ENCODE measurements at regions not wholly inside any gene's neighbourhood (a gene's known extent, or its start where the extent isn't known, plus 50 kb on each side); places are given as distances from the start of the nearest gene placed in this dataset.

DNA sequence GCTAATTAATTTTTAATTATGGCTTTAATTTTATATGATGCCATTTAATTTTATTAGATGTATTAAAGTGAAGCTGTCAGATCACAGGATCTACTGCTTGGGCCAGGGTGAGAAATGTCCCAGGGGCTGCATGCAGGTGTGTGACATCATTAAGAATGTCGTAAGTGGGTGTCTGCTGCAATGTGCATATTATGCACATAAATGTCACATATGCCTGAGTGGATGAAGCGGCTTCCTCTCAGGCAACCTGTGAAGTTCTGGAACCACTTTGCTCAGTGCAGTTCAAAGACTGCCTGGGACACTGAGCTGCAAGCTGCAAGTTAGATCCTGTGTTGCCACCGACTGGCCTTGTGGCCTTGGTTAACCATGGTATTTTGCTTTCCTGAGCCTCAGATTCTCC, 355.0 kb downstream of the UQCRFS1 start:
- peaks cover 21% of the 10 kb centered on the region for H3K9me3 Mint-ChIP-seq

More for the DNA sequence above, 355.0 kb downstream of the UQCRFS1 start:
- DNase-seq (ENCODE audit: low spot score) = no peak
- H3K27me3 Mint-ChIP-seq (ENCODE audit: low read depth) = peaks cover 3% of the 10 kb centered on the region; the same call in 1 of the 2 replicates
- ChIA-PET POLR2A (no interaction called here), CTCF (interaction anchor here (1.0 to 3.6 kb wide), 3 partner anchors 21 to 131 kb away, joined by 6 to 15 read pairs (median 9); no protein-coding TSS in a partner anchor)
- H3K4me3 Mint-ChIP-seq = no peak overlapping the region
- peaks cover 15% of the 10 kb centered on the region for H3K36me3 Mint-ChIP-seq
- H3K4me1 Mint-ChIP-seq = no peaks in the 10 kb centered on the region
- TF ChIP-seq IRF2 (CRISPR knock-in tag; IDR thresholded peaks at IDR 0.05; ENCODE audit: borderline replicate concordance, low read depth) (no peak), ZNF671 (CRISPR knock-in tag; IDR thresholded peaks at IDR 0.05) (no peak), CBFB (CRISPR knock-in tag; IDR thresholded peaks at IDR 0.05; ENCODE audit: low read depth) (no peak), KAT7 (CRISPR knock-in tag; IDR thresholded peaks at IDR 0.05; ENCODE audit: borderline replicate concordance) (no peak), GABPB1 (CRISPR knock-in tag; IDR thresholded peaks at IDR 0.05) (no peak), SOX15 (CRISPR knock-in tag; IDR thresholded peaks at IDR 0.05) (no peak), CTCF (IDR thresholded peaks at IDR 0.05) (no peak), RELA (CRISPR knock-in tag; IDR thresholded peaks at IDR 0.05; ENCODE audit: borderline replicate concordance) (no peak)
- TF ChIP-seq, protein P1, sequence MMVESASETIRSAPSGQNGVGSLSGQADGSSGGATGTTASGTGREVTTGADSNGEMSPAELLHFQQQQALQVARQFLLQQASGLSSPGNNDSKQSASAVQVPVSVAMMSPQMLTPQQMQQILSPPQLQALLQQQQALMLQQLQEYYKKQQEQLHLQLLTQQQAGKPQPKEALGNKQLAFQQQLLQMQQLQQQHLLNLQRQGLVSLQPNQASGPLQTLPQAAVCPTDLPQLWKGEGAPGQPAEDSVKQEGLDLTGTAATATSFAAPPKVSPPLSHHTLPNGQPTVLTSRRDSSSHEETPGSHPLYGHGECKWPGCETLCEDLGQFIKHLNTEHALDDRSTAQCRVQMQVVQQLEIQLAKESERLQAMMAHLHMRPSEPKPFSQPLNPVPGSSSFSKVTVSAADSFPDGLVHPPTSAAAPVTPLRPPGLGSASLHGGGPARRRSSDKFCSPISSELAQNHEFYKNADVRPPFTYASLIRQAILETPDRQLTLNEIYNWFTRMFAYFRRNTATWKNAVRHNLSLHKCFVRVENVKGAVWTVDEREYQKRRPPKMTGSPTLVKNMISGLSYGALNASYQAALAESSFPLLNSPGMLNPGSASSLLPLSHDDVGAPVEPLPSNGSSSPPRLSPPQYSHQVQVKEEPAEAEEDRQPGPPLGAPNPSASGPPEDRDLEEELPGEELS (CRISPR knock-in tag; IDR thresholded peaks at IDR 0.05) = no peak
- TF ChIP-seq, protein P2, sequence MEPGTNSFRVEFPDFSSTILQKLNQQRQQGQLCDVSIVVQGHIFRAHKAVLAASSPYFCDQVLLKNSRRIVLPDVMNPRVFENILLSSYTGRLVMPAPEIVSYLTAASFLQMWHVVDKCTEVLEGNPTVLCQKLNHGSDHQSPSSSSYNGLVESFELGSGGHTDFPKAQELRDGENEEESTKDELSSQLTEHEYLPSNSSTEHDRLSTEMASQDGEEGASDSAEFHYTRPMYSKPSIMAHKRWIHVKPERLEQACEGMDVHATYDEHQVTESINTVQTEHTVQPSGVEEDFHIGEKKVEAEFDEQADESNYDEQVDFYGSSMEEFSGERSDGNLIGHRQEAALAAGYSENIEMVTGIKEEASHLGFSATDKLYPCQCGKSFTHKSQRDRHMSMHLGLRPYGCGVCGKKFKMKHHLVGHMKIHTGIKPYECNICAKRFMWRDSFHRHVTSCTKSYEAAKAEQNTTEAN (CRISPR knock-in tag; IDR thresholded peaks at IDR 0.05) = no peak
- TF ChIP-seq, protein P3, sequence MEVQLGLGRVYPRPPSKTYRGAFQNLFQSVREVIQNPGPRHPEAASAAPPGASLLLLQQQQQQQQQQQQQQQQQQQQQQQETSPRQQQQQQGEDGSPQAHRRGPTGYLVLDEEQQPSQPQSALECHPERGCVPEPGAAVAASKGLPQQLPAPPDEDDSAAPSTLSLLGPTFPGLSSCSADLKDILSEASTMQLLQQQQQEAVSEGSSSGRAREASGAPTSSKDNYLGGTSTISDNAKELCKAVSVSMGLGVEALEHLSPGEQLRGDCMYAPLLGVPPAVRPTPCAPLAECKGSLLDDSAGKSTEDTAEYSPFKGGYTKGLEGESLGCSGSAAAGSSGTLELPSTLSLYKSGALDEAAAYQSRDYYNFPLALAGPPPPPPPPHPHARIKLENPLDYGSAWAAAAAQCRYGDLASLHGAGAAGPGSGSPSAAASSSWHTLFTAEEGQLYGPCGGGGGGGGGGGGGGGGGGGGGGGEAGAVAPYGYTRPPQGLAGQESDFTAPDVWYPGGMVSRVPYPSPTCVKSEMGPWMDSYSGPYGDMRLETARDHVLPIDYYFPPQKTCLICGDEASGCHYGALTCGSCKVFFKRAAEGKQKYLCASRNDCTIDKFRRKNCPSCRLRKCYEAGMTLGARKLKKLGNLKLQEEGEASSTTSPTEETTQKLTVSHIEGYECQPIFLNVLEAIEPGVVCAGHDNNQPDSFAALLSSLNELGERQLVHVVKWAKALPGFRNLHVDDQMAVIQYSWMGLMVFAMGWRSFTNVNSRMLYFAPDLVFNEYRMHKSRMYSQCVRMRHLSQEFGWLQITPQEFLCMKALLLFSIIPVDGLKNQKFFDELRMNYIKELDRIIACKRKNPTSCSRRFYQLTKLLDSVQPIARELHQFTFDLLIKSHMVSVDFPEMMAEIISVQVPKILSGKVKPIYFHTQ (CRISPR knock-in tag; IDR thresholded peaks at IDR 0.05) = no peak
- TF ChIP-seq, protein P4, sequence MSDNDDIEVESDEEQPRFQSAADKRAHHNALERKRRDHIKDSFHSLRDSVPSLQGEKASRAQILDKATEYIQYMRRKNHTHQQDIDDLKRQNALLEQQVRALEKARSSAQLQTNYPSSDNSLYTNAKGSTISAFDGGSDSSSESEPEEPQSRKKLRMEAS (CRISPR knock-in tag; IDR thresholded peaks at IDR 0.05) = no peak
- TF ChIP-seq, protein P5, sequence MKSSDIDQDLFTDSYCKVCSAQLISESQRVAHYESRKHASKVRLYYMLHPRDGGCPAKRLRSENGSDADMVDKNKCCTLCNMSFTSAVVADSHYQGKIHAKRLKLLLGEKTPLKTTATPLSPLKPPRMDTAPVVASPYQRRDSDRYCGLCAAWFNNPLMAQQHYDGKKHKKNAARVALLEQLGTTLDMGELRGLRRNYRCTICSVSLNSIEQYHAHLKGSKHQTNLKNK (CRISPR knock-in tag; IDR thresholded peaks at IDR 0.05) = no peak
- TF ChIP-seq, protein P6, sequence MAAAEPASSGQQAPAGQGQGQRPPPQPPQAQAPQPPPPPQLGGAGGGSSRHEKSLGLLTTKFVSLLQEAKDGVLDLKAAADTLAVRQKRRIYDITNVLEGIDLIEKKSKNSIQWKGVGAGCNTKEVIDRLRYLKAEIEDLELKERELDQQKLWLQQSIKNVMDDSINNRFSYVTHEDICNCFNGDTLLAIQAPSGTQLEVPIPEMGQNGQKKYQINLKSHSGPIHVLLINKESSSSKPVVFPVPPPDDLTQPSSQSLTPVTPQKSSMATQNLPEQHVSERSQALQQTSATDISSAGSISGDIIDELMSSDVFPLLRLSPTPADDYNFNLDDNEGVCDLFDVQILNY (CRISPR knock-in tag; IDR thresholded peaks at IDR 0.05) = no peak
- TF ChIP-seq, protein P7, sequence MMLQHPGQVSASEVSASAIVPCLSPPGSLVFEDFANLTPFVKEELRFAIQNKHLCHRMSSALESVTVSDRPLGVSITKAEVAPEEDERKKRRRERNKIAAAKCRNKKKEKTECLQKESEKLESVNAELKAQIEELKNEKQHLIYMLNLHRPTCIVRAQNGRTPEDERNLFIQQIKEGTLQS (CRISPR knock-in tag; conservative IDR thresholded peaks at IDR 0.05) = no peak
- no peak for ATAC-seq
- no peak overlapping the region for H3K27ac Mint-ChIP-seq

All from WTC11 (cell line).